ENCODE measurements at regions not wholly inside any gene's neighbourhood (a gene's known extent, or its start where the extent isn't known, plus 50 kb on each side); places are given as distances from the start of the nearest gene placed in this dataset.

DNA sequence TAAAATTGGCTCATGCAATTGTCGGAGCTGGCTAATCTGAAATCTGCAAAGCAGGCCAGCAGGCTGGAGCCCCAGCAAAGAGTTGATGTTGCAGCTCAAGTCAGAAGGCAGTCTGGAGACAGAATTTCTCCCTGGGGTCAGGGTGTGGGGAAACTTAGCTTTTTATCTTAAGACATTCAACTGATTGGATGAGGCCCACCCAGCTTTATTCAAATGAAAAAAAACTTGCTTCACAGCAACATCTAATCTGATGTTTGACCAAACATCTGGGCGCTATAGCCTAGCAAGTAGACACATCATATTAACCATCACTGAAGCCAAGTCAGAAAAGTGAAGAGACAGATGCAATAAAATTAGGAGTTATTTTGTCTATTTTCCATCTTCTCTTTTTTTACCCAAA is 108.8 kb upstream of the CCDC28A start:
- H3K79me2 ChIP-seq (replicated peaks; ENCODE audit: insufficient read depth), result peaks cover 72% of the 10 kb centered on the region
- H3K27me3 ChIP-seq (ENCODE audit: insufficient read depth), result no peaks in the 10 kb centered on the region
- DNase-seq (ENCODE audit: low spot score) (no peak), ATAC-seq (no peak)
- TF ChIP-seq ZNF114 (CRISPR knock-in tag; IDR thresholded peaks at IDR 0.05), result no peak
- TF ChIP-seq, protein P1, sequence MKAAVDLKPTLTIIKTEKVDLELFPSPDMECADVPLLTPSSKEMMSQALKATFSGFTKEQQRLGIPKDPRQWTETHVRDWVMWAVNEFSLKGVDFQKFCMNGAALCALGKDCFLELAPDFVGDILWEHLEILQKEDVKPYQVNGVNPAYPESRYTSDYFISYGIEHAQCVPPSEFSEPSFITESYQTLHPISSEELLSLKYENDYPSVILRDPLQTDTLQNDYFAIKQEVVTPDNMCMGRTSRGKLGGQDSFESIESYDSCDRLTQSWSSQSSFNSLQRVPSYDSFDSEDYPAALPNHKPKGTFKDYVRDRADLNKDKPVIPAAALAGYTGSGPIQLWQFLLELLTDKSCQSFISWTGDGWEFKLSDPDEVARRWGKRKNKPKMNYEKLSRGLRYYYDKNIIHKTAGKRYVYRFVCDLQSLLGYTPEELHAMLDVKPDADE (IDR thresholded peaks at IDR 0.05), result no peak
- TF ChIP-seq, protein P2, sequence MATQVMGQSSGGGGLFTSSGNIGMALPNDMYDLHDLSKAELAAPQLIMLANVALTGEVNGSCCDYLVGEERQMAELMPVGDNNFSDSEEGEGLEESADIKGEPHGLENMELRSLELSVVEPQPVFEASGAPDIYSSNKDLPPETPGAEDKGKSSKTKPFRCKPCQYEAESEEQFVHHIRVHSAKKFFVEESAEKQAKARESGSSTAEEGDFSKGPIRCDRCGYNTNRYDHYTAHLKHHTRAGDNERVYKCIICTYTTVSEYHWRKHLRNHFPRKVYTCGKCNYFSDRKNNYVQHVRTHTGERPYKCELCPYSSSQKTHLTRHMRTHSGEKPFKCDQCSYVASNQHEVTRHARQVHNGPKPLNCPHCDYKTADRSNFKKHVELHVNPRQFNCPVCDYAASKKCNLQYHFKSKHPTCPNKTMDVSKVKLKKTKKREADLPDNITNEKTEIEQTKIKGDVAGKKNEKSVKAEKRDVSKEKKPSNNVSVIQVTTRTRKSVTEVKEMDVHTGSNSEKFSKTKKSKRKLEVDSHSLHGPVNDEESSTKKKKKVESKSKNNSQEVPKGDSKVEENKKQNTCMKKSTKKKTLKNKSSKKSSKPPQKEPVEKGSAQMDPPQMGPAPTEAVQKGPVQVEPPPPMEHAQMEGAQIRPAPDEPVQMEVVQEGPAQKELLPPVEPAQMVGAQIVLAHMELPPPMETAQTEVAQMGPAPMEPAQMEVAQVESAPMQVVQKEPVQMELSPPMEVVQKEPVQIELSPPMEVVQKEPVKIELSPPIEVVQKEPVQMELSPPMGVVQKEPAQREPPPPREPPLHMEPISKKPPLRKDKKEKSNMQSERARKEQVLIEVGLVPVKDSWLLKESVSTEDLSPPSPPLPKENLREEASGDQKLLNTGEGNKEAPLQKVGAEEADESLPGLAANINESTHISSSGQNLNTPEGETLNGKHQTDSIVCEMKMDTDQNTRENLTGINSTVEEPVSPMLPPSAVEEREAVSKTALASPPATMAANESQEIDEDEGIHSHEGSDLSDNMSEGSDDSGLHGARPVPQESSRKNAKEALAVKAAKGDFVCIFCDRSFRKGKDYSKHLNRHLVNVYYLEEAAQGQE (IDR thresholded peaks at IDR 0.05; ENCODE audit: unreplicated experiment), result no peak
- no peak for TF ChIP-seq JUNB (IDR thresholded peaks at IDR 0.05; ENCODE audit: unreplicated experiment)
- TF ChIP-seq, protein P3, sequence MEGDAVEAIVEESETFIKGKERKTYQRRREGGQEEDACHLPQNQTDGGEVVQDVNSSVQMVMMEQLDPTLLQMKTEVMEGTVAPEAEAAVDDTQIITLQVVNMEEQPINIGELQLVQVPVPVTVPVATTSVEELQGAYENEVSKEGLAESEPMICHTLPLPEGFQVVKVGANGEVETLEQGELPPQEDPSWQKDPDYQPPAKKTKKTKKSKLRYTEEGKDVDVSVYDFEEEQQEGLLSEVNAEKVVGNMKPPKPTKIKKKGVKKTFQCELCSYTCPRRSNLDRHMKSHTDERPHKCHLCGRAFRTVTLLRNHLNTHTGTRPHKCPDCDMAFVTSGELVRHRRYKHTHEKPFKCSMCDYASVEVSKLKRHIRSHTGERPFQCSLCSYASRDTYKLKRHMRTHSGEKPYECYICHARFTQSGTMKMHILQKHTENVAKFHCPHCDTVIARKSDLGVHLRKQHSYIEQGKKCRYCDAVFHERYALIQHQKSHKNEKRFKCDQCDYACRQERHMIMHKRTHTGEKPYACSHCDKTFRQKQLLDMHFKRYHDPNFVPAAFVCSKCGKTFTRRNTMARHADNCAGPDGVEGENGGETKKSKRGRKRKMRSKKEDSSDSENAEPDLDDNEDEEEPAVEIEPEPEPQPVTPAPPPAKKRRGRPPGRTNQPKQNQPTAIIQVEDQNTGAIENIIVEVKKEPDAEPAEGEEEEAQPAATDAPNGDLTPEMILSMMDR (conservative IDR thresholded peaks at IDR 0.05; ENCODE audit: low read depth in 2 of 2), result no peak
- TF ChIP-seq NANOG (IDR thresholded peaks at IDR 0.05; ENCODE audit: borderline replicate concordance), result no peak
- TF ChIP-seq, protein P4, sequence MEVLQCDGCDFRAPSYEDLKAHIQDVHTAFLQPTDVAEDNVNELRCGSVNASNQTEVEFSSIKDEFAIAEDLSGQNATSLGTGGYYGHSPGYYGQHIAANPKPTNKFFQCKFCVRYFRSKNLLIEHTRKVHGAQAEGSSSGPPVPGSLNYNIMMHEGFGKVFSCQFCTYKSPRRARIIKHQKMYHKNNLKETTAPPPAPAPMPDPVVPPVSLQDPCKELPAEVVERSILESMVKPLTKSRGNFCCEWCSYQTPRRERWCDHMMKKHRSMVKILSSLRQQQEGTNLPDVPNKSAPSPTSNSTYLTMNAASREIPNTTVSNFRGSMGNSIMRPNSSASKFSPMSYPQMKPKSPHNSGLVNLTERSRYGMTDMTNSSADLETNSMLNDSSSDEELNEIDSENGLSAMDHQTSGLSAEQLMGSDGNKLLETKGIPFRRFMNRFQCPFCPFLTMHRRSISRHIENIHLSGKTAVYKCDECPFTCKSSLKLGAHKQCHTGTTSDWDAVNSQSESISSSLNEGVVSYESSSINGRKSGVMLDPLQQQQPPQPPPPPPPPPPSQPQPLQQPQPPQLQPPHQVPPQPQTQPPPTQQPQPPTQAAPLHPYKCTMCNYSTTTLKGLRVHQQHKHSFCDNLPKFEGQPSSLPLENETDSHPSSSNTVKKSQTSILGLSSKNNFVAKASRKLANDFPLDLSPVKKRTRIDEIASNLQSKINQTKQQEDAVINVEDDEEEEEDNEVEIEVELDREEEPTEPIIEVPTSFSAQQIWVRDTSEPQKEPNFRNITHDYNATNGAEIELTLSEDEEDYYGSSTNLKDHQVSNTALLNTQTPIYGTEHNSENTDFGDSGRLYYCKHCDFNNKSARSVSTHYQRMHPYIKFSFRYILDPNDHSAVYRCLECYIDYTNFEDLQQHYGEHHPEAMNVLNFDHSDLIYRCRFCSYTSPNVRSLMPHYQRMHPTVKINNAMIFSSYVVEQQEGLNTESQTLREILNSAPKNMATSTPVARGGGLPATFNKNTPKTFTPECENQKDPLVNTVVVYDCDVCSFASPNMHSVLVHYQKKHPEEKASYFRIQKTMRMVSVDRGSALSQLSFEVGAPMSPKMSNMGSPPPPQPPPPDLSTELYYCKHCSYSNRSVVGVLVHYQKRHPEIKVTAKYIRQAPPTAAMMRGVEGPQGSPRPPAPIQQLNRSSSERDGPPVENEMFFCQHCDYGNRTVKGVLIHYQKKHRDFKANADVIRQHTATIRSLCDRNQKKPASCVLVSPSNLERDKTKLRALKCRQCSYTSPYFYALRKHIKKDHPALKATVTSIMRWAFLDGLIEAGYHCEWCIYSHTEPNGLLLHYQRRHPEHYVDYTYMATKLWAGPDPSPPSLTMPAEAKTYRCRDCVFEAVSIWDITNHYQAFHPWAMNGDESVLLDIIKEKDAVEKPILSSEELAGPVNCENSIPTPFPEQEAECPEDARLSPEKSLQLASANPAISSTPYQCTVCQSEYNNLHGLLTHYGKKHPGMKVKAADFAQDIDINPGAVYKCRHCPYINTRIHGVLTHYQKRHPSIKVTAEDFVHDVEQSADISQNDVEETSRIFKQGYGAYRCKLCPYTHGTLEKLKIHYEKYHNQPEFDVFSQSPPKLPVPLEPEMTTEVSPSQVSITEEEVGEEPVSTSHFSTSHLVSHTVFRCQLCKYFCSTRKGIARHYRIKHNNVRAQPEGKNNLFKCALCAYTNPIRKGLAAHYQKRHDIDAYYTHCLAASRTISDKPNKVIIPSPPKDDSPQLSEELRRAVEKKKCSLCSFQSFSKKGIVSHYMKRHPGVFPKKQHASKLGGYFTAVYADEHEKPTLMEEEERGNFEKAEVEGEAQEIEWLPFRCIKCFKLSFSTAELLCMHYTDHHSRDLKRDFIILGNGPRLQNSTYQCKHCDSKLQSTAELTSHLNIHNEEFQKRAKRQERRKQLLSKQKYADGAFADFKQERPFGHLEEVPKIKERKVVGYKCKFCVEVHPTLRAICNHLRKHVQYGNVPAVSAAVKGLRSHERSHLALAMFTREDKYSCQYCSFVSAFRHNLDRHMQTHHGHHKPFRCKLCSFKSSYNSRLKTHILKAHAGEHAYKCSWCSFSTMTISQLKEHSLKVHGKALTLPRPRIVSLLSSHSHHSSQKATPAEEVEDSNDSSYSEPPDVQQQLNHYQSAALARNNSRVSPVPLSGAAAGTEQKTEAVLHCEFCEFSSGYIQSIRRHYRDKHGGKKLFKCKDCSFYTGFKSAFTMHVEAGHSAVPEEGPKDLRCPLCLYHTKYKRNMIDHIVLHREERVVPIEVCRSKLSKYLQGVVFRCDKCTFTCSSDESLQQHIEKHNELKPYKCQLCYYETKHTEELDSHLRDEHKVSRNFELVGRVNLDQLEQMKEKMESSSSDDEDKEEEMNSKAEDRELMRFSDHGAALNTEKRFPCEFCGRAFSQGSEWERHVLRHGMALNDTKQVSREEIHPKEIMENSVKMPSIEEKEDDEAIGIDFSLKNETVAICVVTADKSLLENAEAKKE (CRISPR knock-in tag; IDR thresholded peaks at IDR 0.05), result no peak
- TF ChIP-seq STAT1 (IDR thresholded peaks at IDR 0.05; ENCODE audit: unreplicated experiment), result no peak
- no peak for TF ChIP-seq ZNF331 (CRISPR knock-in tag; IDR thresholded peaks at IDR 0.05; ENCODE audit: low read depth)
- TF ChIP-seq POLR2AphosphoS5 (IDR thresholded peaks at IDR 0.05; ENCODE audit: low read depth), result no peak
- TF ChIP-seq EZH2 (IDR thresholded peaks at IDR 0.05; ENCODE audit: low read depth, unreplicated experiment), result no peak
- no peak for TF ChIP-seq EZH2phosphoT487 (IDR thresholded peaks at IDR 0.05; ENCODE audit: unreplicated experiment)
- no peak for TF ChIP-seq CREB1 (CRISPR knock-in tag; IDR thresholded peaks at IDR 0.05; ENCODE audit: low read depth)
- Mint-ChIP-seq H3K9me3 (no peaks in the 10 kb centered on the region), H3K4me3 (no peak overlapping the region), H3K27ac (no peak overlapping the region), H3K4me1 (peaks cover 16% of the 10 kb centered on the region), H3K27me3 (ENCODE audit: insufficient read depth, low read depth, poor library complexity) (peaks cover 2% of the 10 kb centered on the region), H3K36me3 (ENCODE audit: low read depth) (no peaks in the 10 kb centered on the region)
- peaks cover 5% of the 10 kb centered on the region; the same call in 1 of the 2 replicates for H4K20me1 ChIP-seq (replicated peaks; ENCODE audit: insufficient read depth)
- no peak overlapping the region for H2AFZ ChIP-seq
- H3K27ac ChIP-seq (ENCODE audit: low read depth), result no peak overlapping the region
- H3K9me2 ChIP-seq (ENCODE audit: insufficient read depth), result no peaks in the 10 kb centered on the region
- no peak overlapping the region for H3K4me2 ChIP-seq
- no peak overlapping the region for H3K4me3 ChIP-seq
- H3K36me3 ChIP-seq (ENCODE audit: insufficient read depth), result no peaks in the 10 kb centered on the region
- H3K4me1 ChIP-seq (ENCODE audit: insufficient read depth), result peaks cover 9% of the 10 kb centered on the region
- no peaks in the 10 kb centered on the region for H3F3A ChIP-seq (replicated peaks; ENCODE audit: low read depth)

Measured in GM23338 (cell line).